OCI-LY1 (cell line): ENCODE measurements at regions not wholly inside any gene's neighbourhood (a gene's known extent, or its start where the extent isn't known, plus 50 kb on each side); places are given as distances from the start of the nearest gene placed in this dataset.

Experiments used
- EZH2 ChIP-seq: fragments of 200-600 bp; sonication (generic), shearing (Covaris generic); IDR thresholded peaks from 2 replicates; pipeline ENCODE4 v1.8.0; 2017; ENCODE audit warnings: borderline replicate concordance, mixed run types, mild to moderate bottlenecking, antibody characterized with exemption, low read length, moderate library complexity, mixed read lengths
- TF ChIP-seq, protein P1 (sequence below): fragments of 200-600 bp; sonication (generic), shearing (Covaris generic); IDR thresholded peaks from 2 replicates; pipeline ENCODE4 v1.5.1; 2017; ENCODE audit warnings: mild to moderate bottlenecking, antibody characterized with exemption, low read length, moderate library complexity, mixed read lengths

DNA sequence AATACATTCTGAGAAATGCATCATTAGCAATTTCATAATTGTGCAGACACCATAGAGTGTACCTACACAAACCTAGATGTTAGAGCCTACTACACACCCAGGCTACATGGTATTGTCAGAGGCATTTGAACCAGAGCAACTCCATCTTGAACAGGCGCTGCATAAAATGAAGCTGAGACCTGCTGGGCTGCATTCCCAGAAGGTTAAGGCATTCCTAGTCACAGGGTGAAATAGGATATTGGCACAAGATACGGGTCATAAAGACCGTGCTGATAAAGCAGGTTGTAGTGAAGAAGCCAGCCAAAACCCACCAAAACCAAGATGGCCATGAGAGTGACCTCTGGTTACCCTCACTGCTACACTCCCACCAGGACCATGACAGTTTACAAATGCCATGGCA lies 116.4 kb downstream of the LARP7 start:
- TF ChIP-seq, protein P1, sequence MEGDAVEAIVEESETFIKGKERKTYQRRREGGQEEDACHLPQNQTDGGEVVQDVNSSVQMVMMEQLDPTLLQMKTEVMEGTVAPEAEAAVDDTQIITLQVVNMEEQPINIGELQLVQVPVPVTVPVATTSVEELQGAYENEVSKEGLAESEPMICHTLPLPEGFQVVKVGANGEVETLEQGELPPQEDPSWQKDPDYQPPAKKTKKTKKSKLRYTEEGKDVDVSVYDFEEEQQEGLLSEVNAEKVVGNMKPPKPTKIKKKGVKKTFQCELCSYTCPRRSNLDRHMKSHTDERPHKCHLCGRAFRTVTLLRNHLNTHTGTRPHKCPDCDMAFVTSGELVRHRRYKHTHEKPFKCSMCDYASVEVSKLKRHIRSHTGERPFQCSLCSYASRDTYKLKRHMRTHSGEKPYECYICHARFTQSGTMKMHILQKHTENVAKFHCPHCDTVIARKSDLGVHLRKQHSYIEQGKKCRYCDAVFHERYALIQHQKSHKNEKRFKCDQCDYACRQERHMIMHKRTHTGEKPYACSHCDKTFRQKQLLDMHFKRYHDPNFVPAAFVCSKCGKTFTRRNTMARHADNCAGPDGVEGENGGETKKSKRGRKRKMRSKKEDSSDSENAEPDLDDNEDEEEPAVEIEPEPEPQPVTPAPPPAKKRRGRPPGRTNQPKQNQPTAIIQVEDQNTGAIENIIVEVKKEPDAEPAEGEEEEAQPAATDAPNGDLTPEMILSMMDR = no peak
- no peak for TF ChIP-seq EZH2
